ENCODE measurements at regions not wholly inside any gene's neighbourhood (a gene's known extent, or its start where the extent isn't known, plus 50 kb on each side); places are given as distances from the start of the nearest gene placed in this dataset.

DNA sequence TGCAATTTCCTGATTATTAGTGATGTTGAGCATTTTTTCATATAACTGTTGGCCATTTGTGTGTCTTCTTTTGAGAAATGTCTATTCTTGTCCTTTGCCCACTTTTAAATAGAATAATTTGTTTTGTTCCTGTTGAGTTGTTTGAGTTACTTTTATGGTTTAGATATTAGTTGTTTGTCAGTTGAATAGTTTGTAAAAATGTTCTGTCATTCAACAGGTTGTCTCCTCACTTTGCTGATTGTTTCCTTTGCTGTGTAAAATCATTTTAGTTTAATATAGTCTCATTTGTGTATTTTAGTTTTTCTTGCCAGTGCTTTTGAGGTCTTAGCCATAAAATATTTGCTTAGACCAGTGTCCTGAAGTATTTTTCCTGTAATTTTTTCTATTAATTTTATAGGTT, 181.8 kb upstream of the GLRA2 start:
- H4K8ac ChIP-seq (ENCODE audit: low read depth in 2 of 2, low read length in 2 of 2): no peak overlapping the region
- H3K36me3 ChIP-seq (ENCODE audit: control insufficient read depth, insufficient read depth, low read length): no peaks in the 10 kb centered on the region
- no TSS peak for BruUV-seq (replicated peaks)
- no peak overlapping the region for H3K4me2 ChIP-seq (ENCODE audit: low read depth, low read length)
- dilution Hi-C loops (cut with HindIII; ENCODE audit: low sequenced_read_pairs, unreplicated experiment) (no loop called here), in situ Hi-C loops (cut with MboI; ENCODE audit: low sequenced_read_pairs) (no loop called here), intact Hi-C loops (cut with micrococcal nuclease) (no loop called here)
- CTCF ChIA-PET: no interaction called here
- no peaks in the 10 kb centered on the region for H3K9me1 ChIP-seq (ENCODE audit: insufficient read depth, low read length)
- H3K4me3 ChIP-seq (ENCODE audit: insufficient read depth, low read depth, low read length): no peak overlapping the region
- H3K4me1 ChIP-seq (ENCODE audit: control insufficient read depth, insufficient read depth, low read length): no peaks in the 10 kb centered on the region
- no peak overlapping the region for H2BK15ac ChIP-seq (ENCODE audit: low read depth, low read length)
- H2BK20ac ChIP-seq (ENCODE audit: low read depth, low read length): no peak overlapping the region
- DNase-seq (no peak), ATAC-seq (ENCODE audit: low read depth) (no peak)
- no peak overlapping the region for H3K27ac ChIP-seq (ENCODE audit: insufficient read depth, low read length)
- H3K4ac ChIP-seq (ENCODE audit: low read depth, low read length): no peak overlapping the region
- no peak overlapping the region for H2BK120ac ChIP-seq (ENCODE audit: low read depth, low read length)
- H2AK9ac ChIP-seq (replicated peaks; ENCODE audit: low read depth, low read length, poor library complexity): no peak overlapping the region
- H3K79me1 ChIP-seq (ENCODE audit: low read depth in 1 of 2, low read length in 2 of 2): no peaks in the 10 kb centered on the region
- H3K27me3 ChIP-seq (ENCODE audit: control insufficient read depth, insufficient read depth, low read length): no peaks in the 10 kb centered on the region
- no peak overlapping the region for H4K91ac ChIP-seq (ENCODE audit: insufficient read depth, low read depth, low read length)
- no peak overlapping the region for H3K14ac ChIP-seq (replicated peaks; ENCODE audit: low read depth, low read length)
- no peak overlapping the region for H4K5ac ChIP-seq (ENCODE audit: low read depth, low read length)
- H3K23ac ChIP-seq (ENCODE audit: low read depth, low read length): no peak overlapping the region
- TF ChIP-seq POLR2A (IDR thresholded peaks at IDR 0.05; ENCODE audit: low read depth, low read length) (no peak), NFE2L2 (IDR thresholded peaks at IDR 0.05; ENCODE audit: low read depth, low read length) (no peak)
- TF ChIP-seq, protein P1, sequence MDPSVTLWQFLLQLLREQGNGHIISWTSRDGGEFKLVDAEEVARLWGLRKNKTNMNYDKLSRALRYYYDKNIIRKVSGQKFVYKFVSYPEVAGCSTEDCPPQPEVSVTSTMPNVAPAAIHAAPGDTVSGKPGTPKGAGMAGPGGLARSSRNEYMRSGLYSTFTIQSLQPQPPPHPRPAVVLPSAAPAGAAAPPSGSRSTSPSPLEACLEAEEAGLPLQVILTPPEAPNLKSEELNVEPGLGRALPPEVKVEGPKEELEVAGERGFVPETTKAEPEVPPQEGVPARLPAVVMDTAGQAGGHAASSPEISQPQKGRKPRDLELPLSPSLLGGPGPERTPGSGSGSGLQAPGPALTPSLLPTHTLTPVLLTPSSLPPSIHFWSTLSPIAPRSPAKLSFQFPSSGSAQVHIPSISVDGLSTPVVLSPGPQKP (IDR thresholded peaks at IDR 0.05; ENCODE audit: borderline replicate concordance, low read depth, low read length): no peak
- H3K9me3 ChIP-seq (ENCODE audit: control insufficient read depth, insufficient read depth, low read length): no peaks in the 10 kb centered on the region
- H2AK5ac ChIP-seq (ENCODE audit: low read depth, low read length): no peak overlapping the region
- H3K18ac ChIP-seq (ENCODE audit: low read depth, low read length): no peak overlapping the region
- no peak overlapping the region for H2AFZ ChIP-seq (replicated peaks; ENCODE audit: low read length, poor library complexity)
- no peak overlapping the region for H3K56ac ChIP-seq (ENCODE audit: extremely low read depth, insufficient read depth, low read length)
- H2BK5ac ChIP-seq (ENCODE audit: low read depth, low read length, poor library complexity, severe bottlenecking): no peak overlapping the region
- POLR2A ChIA-PET (ENCODE audit: unreplicated experiment): no interaction called here
- H4K20me1 ChIP-seq (ENCODE audit: insufficient read depth, low read length): no peaks in the 10 kb centered on the region
- no peak overlapping the region for H3K9ac ChIP-seq (ENCODE audit: low read depth, low read length)
